ENCODE measurements at regions not wholly inside any gene's neighbourhood (a gene's known extent, or its start where the extent isn't known, plus 50 kb on each side); places are given as distances from the start of the nearest gene placed in this dataset.

- TF ChIP-seq JUNB (IDR thresholded peaks at IDR 0.05; ENCODE audit: unreplicated experiment) (no peak), ZNF331 (CRISPR knock-in tag; IDR thresholded peaks at IDR 0.05; ENCODE audit: low read depth) (no peak), EZH2 (IDR thresholded peaks at IDR 0.05; ENCODE audit: low read depth, unreplicated experiment) (no peak), POLR2AphosphoS5 (IDR thresholded peaks at IDR 0.05; ENCODE audit: low read depth) (no peak), EZH2phosphoT487 (IDR thresholded peaks at IDR 0.05; ENCODE audit: unreplicated experiment) (no peak), ZNF114 (CRISPR knock-in tag; IDR thresholded peaks at IDR 0.05) (no peak), ZNF462 (CRISPR knock-in tag; IDR thresholded peaks at IDR 0.05) (no peak)
Observed at GRCh38 chr6:14415452-14415851, 297.9 kb downstream of the CD83 start (continued).

- Mint-ChIP-seq H3K4me3 (no peak overlapping the region), H3K4me1 (peaks cover 6% of the 10 kb centered on the region; the same call in 2 of the 3 replicates), H3K36me3 (ENCODE audit: low read depth) (no peaks in the 10 kb centered on the region), H3K27me3 (ENCODE audit: insufficient read depth, low read depth, poor library complexity) (no peaks in the 10 kb centered on the region), H3K27ac (no peak overlapping the region), H3K9me3 (peaks cover 2% of the 10 kb centered on the region; the same call in 2 of the 3 replicates)
- Histone ChIP-seq H4K20me1 (replicated peaks; ENCODE audit: insufficient read depth) (no peaks in the 10 kb centered on the region), H3K36me3 (ENCODE audit: insufficient read depth) (no peaks in the 10 kb centered on the region), H3K79me2 (replicated peaks; ENCODE audit: insufficient read depth) (no peaks in the 10 kb centered on the region), H3K27ac (ENCODE audit: low read depth) (no peak overlapping the region), H3K4me2 (no peak overlapping the region), H3K4me3 (no peak overlapping the region), H3K4me1 (ENCODE audit: insufficient read depth) (peaks cover 7% of the 10 kb centered on the region; the same call in 1 of the 2 replicates), H3F3A (replicated peaks; ENCODE audit: low read depth) (no peaks in the 10 kb centered on the region), H3K9me2 (ENCODE audit: insufficient read depth) (no peaks in the 10 kb centered on the region), H2AFZ (peak overlapping the region; percentile 53), H3K27me3 (ENCODE audit: insufficient read depth) (no peaks in the 10 kb centered on the region)
- ATAC-seq (peak; percentile 49), DNase-seq (ENCODE audit: low spot score) (no peak)
- TF ChIP-seq CTCF (conservative IDR thresholded peaks at IDR 0.05; ENCODE audit: low read depth in 2 of 2) (no peak), CREB1 (CRISPR knock-in tag; IDR thresholded peaks at IDR 0.05; ENCODE audit: low read depth) (no peak), JUNB (IDR thresholded peaks at IDR 0.05; ENCODE audit: unreplicated experiment) (no peak), EZH2 (IDR thresholded peaks at IDR 0.05; ENCODE audit: low read depth, unreplicated experiment) (no peak), ZNF331 (CRISPR knock-in tag; IDR thresholded peaks at IDR 0.05; ENCODE audit: low read depth) (no peak), ZNF114 (CRISPR knock-in tag; IDR thresholded peaks at IDR 0.05) (no peak)
Observed at GRCh38 chr6:14417377-14417776, 299.8 kb downstream of the CD83 start.
